CD4-positive, alpha-beta T cell treated with Interleukin-17A for 4 hours (primary cell): ENCODE measurements at regions not wholly inside any gene's neighbourhood (a gene's known extent, or its start where the extent isn't known, plus 50 kb on each side); places are given as distances from the start of the nearest gene placed in this dataset.

ENCODE experiments used
- DNase-seq: peaks from one replicate; pipeline ENCODE4 v3.0.0-alpha.2; 2020; ENCODE audit warnings: mixed read lengths

DNA sequence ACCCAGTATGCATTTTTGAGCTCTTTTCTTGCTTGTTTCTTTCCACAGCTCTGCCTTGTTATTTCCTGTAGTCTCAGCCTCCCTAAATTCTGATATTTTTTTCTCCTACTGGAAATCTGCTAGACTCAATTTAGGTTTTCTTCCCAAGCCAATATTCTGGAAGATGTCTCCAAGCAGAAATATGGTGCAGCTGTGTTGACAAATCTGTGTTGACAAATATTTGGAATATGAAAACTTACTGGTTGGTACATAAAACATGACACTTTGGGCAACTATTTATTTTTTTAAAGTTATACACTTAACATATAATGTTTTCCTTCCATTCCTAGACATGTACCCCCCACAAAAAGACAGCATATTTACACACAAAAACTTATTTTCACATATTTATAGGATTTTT is 1048.4 kb downstream of the NCAM2 start:
- no peak for DNase-seq

- no peak for DNase-seq
These were observed 1058.7 kb downstream of the NCAM2 start for GRCh38 chr21:22056904-22057303.

- DNase-seq: no peak
These were observed 1064.4 kb downstream of the NCAM2 start for GRCh38 chr21:22062472-22063139.

GRCh38 chr21:22063140-22063539 is 1064.9 kb downstream of the NCAM2 start:
- DNase-seq: no peak

DNA sequence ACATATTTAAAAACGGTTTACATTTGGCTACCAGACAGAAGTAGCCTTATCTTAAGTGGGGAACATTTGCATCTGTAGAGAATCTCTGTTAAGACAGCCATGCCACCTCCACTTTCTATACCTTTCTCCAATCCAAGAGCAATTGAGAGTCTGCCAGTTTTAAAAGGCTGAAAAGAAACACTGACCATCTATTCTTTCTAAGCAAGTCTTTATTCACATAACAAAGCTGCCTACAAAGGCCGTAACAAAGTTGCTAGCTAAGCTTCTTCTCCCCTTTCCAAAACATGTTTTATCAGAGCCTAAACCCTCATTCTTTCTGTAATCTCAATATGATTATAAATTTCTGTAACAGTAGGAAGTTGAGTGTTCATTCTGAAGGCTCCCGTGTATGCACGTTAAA is 1078.3 kb downstream of the NCAM2 start:
- DNase-seq: no peak

DNA sequence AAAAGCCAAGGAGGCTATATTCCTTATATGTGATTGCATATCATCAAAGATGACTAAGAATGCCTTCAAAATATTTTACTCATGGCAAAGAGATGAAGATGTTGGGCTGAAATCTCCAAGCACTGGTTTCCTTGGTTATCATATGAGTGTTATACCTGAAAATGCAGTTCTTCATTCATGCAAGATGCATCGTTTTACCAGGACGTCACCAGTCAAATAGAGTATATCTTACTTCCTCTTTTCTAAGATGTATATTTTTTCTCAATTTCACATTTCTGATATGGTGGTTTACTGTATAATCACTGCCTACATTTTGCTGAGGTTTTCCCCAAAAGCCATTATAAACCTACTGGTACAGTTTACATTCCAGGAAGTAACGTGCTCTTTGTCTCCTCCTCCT is 1085.7 kb downstream of the NCAM2 start:
- DNase-seq: no peak

- no peak for DNase-seq
These were observed 1098.1 kb downstream of the NCAM2 start for GRCh38 chr21:22096314-22096713.

GRCh38 chr21:22106720-22107410 is 1108.7 kb downstream of the NCAM2 start:
- DNase-seq: no peak

DNA sequence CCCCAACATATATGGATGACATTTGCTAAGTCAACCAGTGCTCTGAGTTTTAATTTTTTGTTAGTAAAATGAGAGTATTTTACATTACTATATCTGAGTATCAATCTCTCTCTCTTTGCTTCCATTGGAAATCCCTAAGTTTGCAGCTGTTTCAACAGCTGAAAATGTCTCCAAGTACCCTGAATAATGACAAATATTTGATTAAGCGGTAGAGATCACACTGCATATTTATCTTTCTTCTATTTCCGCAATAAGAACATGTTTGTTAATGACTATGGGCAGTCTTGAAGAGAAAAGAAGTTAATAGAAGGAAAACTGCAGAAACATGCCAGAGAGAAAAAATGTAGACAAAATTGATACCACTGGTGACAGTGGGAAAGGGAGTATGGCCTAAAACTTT is 1117.5 kb downstream of the NCAM2 start:
- DNase-seq: no peak

- no peak for DNase-seq
These were observed 1122.5 kb downstream of the NCAM2 start for GRCh38 chr21:22120616-22121266.

- DNase-seq: no peak
These were observed 1127.4 kb downstream of the NCAM2 start for GRCh38 chr21:22125581-22125980.

- DNase-seq: no peak
These were observed 1130.5 kb downstream of the NCAM2 start for GRCh38 chr21:22128671-22129070.

- DNase-seq: no peak
These were observed 1134.3 kb downstream of the NCAM2 start for GRCh38 chr21:22132358-22133071.

GRCh38 chr21:22136740-22137139 is 1138.5 kb downstream of the NCAM2 start:
- no peak for DNase-seq

GRCh38 chr21:22138297-22139016 is 1140.2 kb downstream of the NCAM2 start:
- no peak for DNase-seq

- DNase-seq: no peak
These were observed 1147.3 kb downstream of the NCAM2 start for GRCh38 chr21:22145545-22145944.

DNA sequence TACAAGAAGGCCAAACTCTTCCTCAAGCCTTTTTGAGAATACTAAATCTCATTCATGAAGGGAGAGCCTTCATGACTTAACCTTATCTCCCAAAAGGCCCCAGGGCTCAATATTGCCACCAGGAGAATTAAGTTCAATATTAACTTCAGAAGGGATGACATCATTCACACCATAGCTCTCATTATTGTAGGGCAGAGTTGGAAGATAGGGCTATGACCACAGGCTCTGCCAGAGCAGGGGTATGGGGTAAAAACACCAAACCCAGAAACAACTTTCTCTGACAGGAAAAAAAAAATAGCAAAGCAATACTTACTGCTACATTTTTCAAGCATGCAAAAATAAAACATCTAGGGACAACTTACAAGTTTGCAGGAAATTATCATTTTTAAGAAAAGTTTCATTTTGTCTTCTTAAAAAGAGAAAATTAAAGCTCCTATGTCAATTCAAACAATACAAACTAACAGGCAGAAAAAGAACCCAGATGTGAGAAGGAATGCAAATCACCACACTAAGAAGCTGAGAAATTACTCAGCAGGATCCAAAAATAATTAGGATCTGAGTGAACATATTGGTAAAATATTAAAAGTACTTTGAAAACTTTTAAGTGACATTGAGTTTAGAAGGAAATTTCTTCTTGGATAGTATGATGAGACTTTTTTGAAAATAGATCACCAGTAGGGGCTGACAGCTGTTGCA is 1156.5 kb downstream of the NCAM2 start:
- no peak for DNase-seq

DNA sequence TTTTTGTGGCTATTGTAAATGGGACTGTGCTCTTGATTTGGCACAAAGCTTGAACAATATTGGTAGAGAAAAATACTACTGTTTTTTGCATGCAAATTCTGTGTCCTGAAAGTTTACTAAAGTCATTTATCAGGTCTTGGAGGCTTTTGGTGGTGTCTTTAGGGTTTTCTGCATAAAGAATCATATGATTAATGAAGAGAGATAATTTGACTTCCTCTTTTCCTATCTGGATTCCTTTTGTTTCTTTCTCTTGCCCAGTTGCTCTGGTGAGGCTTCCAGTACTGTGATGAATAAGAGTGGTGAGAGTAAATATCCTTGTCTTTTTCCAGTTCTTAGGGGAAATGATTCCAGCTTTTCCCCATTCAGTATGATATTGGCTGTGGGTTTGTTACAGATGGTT is 1166.7 kb downstream of the NCAM2 start:
- no peak for DNase-seq

DNA sequence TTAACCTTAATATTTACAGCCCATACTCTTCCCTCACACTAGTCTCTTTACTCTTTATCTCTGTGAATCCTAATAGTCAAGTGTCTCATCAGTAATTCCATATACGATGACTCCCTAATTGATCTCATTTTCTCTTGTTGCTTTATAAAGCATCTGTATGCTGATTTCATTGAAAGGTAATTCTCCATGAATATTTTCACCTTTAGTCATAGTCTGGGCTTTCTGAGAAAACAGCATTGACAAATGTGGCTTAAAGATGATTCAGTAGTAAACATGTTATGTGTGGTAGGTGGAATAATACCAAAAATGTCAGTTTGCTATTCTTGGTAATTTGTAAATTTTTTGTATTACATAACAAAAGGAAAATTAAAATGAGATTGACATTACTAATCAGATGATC is 1176.5 kb downstream of the NCAM2 start:
- DNase-seq: no peak

DNA sequence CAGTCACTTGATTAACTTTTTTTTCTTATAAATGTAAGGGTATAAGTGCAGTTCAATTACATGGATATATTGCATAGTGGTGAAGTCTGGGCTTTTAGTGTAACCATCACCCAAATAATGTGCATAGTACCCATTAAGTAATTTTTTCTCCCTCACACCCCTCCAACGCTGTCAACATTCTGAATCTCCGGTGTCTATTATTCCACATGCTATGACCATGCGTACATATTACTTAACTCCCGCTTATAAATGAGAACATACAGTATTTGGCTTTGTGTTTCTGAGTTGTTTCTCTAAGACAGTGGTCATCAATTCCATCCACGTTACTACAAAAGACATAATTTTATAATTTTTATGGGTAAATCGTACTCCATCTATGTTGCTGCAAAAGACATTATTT is 1191.1 kb downstream of the NCAM2 start:
- no peak for DNase-seq

- no peak for DNase-seq
These were observed 1193.4 kb downstream of the NCAM2 start for GRCh38 chr21:22191581-22191980.

GRCh38 chr21:22192766-22193165 is 1194.6 kb downstream of the NCAM2 start:
- no peak for DNase-seq
